PC-3 (cell line): ENCODE measurements at regions not wholly inside any gene's neighbourhood (a gene's known extent, or its start where the extent isn't known, plus 50 kb on each side); places are given as distances from the start of the nearest gene placed in this dataset.

Source experiments
- CTCF ChIP-seq: fragments of 300-600 bp; sonication (generic); conservative IDR thresholded peaks from 2 replicates; pipeline ENCODE4 v1.5.1; 2017; ENCODE audit warnings: antibody characterized with exemption, low read depth, mild to moderate bottlenecking, low read length
- EZH2 ChIP-seq: fragments of 300-600 bp; sonication (generic); IDR thresholded peaks from one replicate; pipeline ENCODE4 v1.6.1; 2017; ENCODE audit warnings: antibody characterized with exemption, mild to moderate bottlenecking, low read length; ENCODE audit not compliant: unreplicated experiment
- EZH2phosphoT487 ChIP-seq: fragments of 300-600 bp; sonication (generic); IDR thresholded peaks from 2 replicates; pipeline ENCODE4 v1.6.1; 2018; ENCODE audit warnings: mild to moderate bottlenecking, antibody characterized with exemption, low read length, borderline replicate concordance

GRCh38 chr13:76656500-76656899 is 229.7 kb downstream of the KCTD12 start:
- TF ChIP-seq EZH2 (no peak), CTCF (no peak), EZH2phosphoT487 (no peak)
